CD4-positive, alpha-beta memory T cell (primary cell): ENCODE measurements at regions not wholly inside any gene's neighbourhood (a gene's known extent, or its start where the extent isn't known, plus 50 kb on each side); places are given as distances from the start of the nearest gene placed in this dataset.

Experiments used
- CTCF ChIA-PET: fragments of 350-600 bp; sonication (Branson Sonifier 250); formaldehyde crosslinking; loops from one replicate; lab custom pipeline; 2021; ENCODE audit warnings: inconsistent platforms; ENCODE audit not compliant: partially characterized antibody; lab: Charles Lee
- POLR2A ChIA-PET: fragments of 350-600 bp; sonication (Branson Sonifier 250); formaldehyde crosslinking; loops from one replicate; lab custom pipeline; 2021; ENCODE audit not compliant: partially characterized antibody; lab: Charles Lee
- DNase-seq, 5 donors: peaks; one replicate each; pipeline versions ENCODE4 v3.0.0 to v3.0.0-alpha.2; 2020 to 2022; ENCODE audit warnings: mixed read lengths in 1 of 5
- H3K27ac ChIP-seq: one replicate; pipeline ENCODE4 v1.7.0; 2013; ENCODE audit warnings: low read depth, low read length
- H3K27me3 ChIP-seq: 2 replicates; pipeline ENCODE4 v1.7.0; 2013; ENCODE audit warnings: mild to moderate bottlenecking, low read length, moderate library complexity; ENCODE audit not compliant: insufficient read depth
- H3K36me3 ChIP-seq: 2 replicates; pipeline ENCODE4 v1.7.0; 2013; ENCODE audit warnings: mild to moderate bottlenecking, low read length, moderate library complexity; ENCODE audit not compliant: insufficient read depth
- H3K4me1 ChIP-seq: 2 replicates; pipeline ENCODE4 v1.7.0; 2013; ENCODE audit warnings: mild to moderate bottlenecking, low read length, moderate library complexity; ENCODE audit not compliant: insufficient read depth
- H3K4me3 ChIP-seq, 2 donors: one replicate each; pipeline ENCODE4 v1.7.0; 2013; ENCODE audit warnings: low read length in 2 of 2, mild to moderate bottlenecking in 1 of 2
- H3K9me3 ChIP-seq, 2 donors: one replicate each; pipeline ENCODE4 v1.7.0; 2013; ENCODE audit warnings: low read length in 2 of 2, control low read depth in 1 of 2; ENCODE audit not compliant: control insufficient read depth in 1 of 2
- H3K27ac Mint-ChIP-seq, 7 donors: one replicate each; pipeline ENCODE4 v1.8.0; 2020 to 2021; ENCODE audit warnings: mixed read lengths in 7 of 7, mild to moderate bottlenecking in 6 of 7, inconsistent platforms in 3 of 7, moderate library complexity in 3 of 7
- H3K27me3 Mint-ChIP-seq, 2 donors: one replicate each; pipeline ENCODE4 v1.8.0; 2020 to 2021; ENCODE audit warnings: mixed read lengths in 2 of 2
- H3K36me3 Mint-ChIP-seq, 2 donors: one replicate each; pipeline ENCODE4 v1.8.0; 2020 to 2021; ENCODE audit warnings: mixed read lengths in 2 of 2, inconsistent platforms in 1 of 2, mild to moderate bottlenecking in 1 of 2
- H3K4me1 Mint-ChIP-seq, 4 donors: one replicate each; pipeline ENCODE4 v1.8.0; 2020 to 2021; ENCODE audit warnings: mixed read lengths in 4 of 4, mild to moderate bottlenecking in 1 of 4
- H3K4me3 Mint-ChIP-seq, 8 donors: one replicate each; pipeline ENCODE4 v1.8.0; 2020 to 2021; ENCODE audit warnings: mixed read lengths in 8 of 8, mild to moderate bottlenecking in 7 of 8, moderate library complexity in 6 of 8, inconsistent platforms in 3 of 8
- H3K9me3 Mint-ChIP-seq, 8 donors: one replicate each; pipeline ENCODE4 v1.8.0; 2020 to 2021; ENCODE audit warnings: mixed read lengths in 8 of 8, mild to moderate bottlenecking in 5 of 8, inconsistent platforms in 3 of 8, moderate library complexity in 1 of 8
- intact Hi-C: fragments of 100-400 bp; cut with micrococcal nuclease; formaldehyde crosslinking; loops from one replicate; pipeline ENCODE4 v1.15.1; 2023

DNA sequence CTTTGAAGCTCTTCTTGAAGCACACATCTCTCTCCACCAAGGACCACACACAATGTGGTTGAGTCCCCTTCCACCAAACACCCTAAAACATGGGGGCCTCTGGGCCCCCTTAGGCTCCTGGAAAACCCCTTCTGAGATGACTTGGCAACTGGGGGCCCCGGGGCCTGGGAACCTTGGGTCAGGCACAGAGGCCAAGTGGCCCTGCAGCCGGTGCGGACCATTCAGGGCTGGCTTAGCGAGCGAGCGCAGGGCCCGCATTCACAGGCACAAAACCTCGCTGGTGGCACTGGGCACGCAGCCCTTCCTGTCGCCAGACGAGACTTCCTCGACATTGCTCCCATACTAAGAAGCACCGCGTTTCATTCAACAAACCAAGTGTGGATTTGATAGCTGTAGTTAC is 111.2 kb upstream of the ID2 start:
- no peaks in the 10 kb centered on the region for H3K9me3 ChIP-seq
- peaks cover 11% of the 10 kb centered on the region for H3K4me1 ChIP-seq
- Mint-ChIP-seq H3K4me1 (peaks cover 11 to 18% (median 15%) of the 10 kb centered on the region in 4 donors), H3K36me3 (no peaks in the 10 kb centered on the region), H3K27me3 (no peaks in the 10 kb centered on the region), H3K4me3 (no peak overlapping the region), H3K27ac (no peak overlapping the region), H3K9me3 (no peaks in the 10 kb centered on the region)
- no peaks in the 10 kb centered on the region for H3K27me3 ChIP-seq
- intact Hi-C loops: loop anchor here (10.0 kb wide), 1 partner anchor 114 kb away; the partner anchor contains the start of gene ID2
- no peak overlapping the region for H3K27ac ChIP-seq
- ChIA-PET CTCF (no interaction called here), POLR2A (no interaction called here)
- no peak overlapping the region for H3K4me3 ChIP-seq
- no peaks in the 10 kb centered on the region for H3K36me3 ChIP-seq
- no peak for DNase-seq

DNA sequence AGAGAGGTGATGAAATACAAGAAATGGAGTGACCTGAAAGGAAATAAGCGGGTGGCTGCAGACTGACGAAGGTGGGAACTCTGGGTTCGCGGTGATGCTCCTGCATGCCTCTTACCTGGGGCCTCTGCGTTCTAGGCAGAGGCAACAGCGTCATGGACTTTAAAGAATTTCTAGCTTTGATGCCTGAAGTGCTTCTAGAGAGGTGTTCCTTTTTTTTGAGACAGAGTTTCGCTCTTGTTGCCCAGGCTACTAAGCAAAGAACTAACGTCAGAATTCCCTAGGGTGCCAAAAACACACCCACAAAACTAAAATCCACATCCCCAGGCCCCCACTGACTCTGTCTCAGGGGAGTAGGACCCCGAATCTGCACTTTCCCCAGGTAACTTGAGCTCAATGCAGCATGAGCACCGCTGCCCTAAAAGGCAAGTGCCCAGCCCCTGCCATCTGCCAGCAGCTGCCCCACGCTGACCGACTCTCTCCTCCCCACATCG is 110.5 kb upstream of the ID2 start:
- Mint-ChIP-seq H3K27ac (no peak overlapping the region), H3K4me1 (peaks cover 18 to 25% (median 22%) of the 10 kb centered on the region in 4 donors), H3K4me3 (no peak overlapping the region), H3K27me3 (peaks cover 0 to 2% of the 10 kb centered on the region in 2 donors), H3K36me3 (no peaks in the 10 kb centered on the region), H3K9me3 (no peaks in the 10 kb centered on the region)
- Histone ChIP-seq H3K27me3 (no peaks in the 10 kb centered on the region), H3K4me1 (peaks cover 18% of the 10 kb centered on the region), H3K36me3 (no peaks in the 10 kb centered on the region), H3K4me3 (no peak overlapping the region), H3K9me3 (no peaks in the 10 kb centered on the region), H3K27ac (no peak overlapping the region)
- DNase-seq: no peak
- POLR2A ChIA-PET: no interaction called here
- intact Hi-C loops: loop anchor here (10.0 kb wide), 1 partner anchor 113 kb away; the partner anchor contains the start of gene ID2
- CTCF ChIA-PET: no interaction called here

DNA sequence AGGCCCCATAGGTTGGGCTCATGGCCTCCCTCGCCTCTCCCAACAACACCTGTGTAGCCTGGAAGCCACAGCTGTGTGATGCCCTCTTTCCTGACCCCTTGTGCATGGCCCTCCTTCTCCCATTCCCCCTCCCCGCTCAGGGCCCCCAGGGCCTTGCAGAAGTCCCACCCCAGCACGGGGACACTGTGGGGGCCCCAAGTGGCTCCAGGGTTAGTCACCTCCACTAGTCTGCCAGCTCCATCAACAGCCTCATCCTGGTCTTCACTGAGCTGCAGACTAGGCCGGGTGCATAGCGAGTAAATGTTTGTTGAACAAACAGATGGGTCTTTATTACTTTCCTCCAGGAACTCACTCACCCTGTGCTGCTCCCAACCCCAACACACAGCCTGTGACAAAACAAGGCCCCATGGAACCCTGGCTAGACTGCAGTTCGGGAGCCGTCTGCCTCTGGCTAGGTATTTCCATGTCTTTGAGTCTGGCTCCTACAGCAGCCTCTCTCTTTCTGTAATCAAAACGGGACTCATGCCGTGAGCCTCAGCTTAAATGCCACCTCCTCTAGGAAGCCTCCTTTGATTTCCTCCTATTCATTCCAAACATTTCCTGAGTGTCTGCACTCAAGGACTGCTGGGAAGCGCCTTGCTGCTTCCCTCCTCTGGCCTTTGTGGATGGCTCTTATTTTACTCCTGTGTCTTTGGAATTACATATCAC is 109.9 kb upstream of the ID2 start:
- POLR2A ChIA-PET: no interaction called here
- Mint-ChIP-seq H3K4me1 (peaks cover 24 to 31% (median 27%) of the 10 kb centered on the region in 4 donors), H3K9me3 (no peaks in the 10 kb centered on the region), H3K27ac (peak overlapping the region in 1 of 7 donors; percentile 26), H3K36me3 (no peaks in the 10 kb centered on the region), H3K4me3 (no peak overlapping the region), H3K27me3 (peaks cover 0 to 2% of the 10 kb centered on the region in 2 donors)
- Histone ChIP-seq H3K9me3 (no peaks in the 10 kb centered on the region), H3K4me1 (peaks cover 24% of the 10 kb centered on the region), H3K27me3 (no peaks in the 10 kb centered on the region), H3K27ac (no peak overlapping the region), H3K4me3 (no peak overlapping the region), H3K36me3 (no peaks in the 10 kb centered on the region)
- no peak for DNase-seq
- intact Hi-C loops: loop anchor here (10.0 kb wide), 1 partner anchor 113 kb away; the partner anchor contains the start of gene ID2
- CTCF ChIA-PET: interaction anchor here (1.3 kb wide), 1 partner anchor 63 kb away, joined by 3 read pairs; no protein-coding TSS in a partner anchor

DNA sequence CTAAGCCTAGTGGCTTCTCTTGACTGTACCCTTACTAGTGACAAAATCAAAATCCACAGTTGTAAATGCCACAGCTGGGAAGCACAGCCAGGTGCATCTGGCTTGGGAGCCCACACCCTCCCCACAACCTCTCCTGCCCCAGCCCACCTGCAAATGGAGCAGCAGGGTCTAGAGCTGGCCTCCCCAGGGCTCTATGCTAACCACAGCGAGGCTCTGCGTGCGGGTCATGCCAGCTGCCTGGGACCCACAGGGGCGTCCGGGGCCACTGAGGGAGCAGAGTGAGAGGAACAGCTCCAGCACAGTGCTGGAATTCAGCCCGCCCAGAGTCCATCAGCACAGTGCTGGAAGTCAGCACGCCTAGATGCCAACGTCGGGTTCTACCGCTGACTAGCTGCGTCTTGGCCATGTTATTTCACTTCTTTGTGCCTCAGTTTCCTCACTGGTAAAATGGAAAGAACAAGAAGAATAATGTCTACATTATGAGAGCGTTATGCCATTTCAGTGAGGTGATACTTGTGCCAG is 109.1 kb upstream of the ID2 start:
- Histone ChIP-seq H3K4me3 (no peak overlapping the region), H3K27me3 (no peaks in the 10 kb centered on the region), H3K9me3 (no peaks in the 10 kb centered on the region), H3K4me1 (peaks cover 27% of the 10 kb centered on the region), H3K27ac (no peak overlapping the region), H3K36me3 (no peaks in the 10 kb centered on the region)
- peaks cover 0 to 2% of the 10 kb centered on the region in 2 donors for H3K27me3 Mint-ChIP-seq
- H3K27ac Mint-ChIP-seq: peak overlapping the region in 2 of 7 donors; percentile 34 to 47
- ChIA-PET POLR2A (no interaction called here), CTCF (interaction anchor here (1.3 kb wide), 1 partner anchor 64 kb away, joined by 3 read pairs; no protein-coding TSS in a partner anchor)
- no peaks in the 10 kb centered on the region for H3K36me3 Mint-ChIP-seq
- no peaks in the 10 kb centered on the region for H3K9me3 Mint-ChIP-seq
- no peak overlapping the region for H3K4me3 Mint-ChIP-seq
- peaks cover 24 to 38% (median 30%) of the 10 kb centered on the region in 4 donors for H3K4me1 Mint-ChIP-seq
- DNase-seq: no peak
- intact Hi-C loops: loop anchor here (10.0 kb wide), 1 partner anchor 112 kb away; the partner anchor contains the start of gene ID2

DNA sequence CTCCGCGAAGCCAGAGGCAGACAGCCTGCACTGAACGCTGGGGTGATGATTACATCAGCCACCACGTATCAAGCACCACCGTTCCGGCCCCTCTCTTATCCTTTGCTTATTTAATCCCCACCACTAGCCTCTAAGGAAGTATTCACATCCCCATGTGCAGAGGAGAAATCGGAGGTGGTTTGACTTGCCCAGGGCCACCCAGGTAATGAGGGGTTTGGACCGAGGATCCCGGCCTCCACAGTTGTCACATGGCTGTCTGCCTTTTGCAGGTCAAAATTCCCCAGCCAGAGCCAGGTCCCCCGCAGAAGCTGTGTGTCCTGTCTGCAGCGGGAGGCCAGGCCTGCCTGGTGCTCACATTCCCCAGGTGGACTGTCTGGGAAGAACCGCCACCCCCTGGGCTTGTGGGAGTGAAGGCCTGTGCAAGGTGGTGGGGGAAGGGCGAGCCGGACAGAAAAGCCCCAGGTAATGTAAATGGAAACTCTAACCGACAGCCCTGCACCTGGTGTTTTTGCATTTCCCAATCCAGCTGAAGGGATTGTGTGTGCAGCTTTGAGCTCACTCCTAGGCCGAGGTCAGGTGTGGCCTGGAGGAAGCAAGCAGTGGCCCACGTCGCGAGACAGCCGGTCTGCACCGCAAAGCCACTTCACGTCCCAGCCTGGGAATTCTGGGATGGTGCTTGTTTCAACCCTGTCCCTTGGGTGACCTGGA is 108.5 kb upstream of the ID2 start:
- Mint-ChIP-seq H3K27ac (peak overlapping the region in 1 of 7 donors; percentile 34), H3K9me3 (no peaks in the 10 kb centered on the region), H3K27me3 (peaks cover 0 to 2% of the 10 kb centered on the region in 2 donors), H3K36me3 (no peaks in the 10 kb centered on the region), H3K4me3 (no peak overlapping the region), H3K4me1 (peaks cover 24 to 38% (median 30%) of the 10 kb centered on the region in 4 donors)
- ChIA-PET POLR2A (no interaction called here), CTCF (no interaction called here)
- intact Hi-C loops: loop anchor here (10.0 kb wide), 1 partner anchor 111 kb away; the partner anchor contains the start of gene ID2
- Histone ChIP-seq H3K27me3 (no peaks in the 10 kb centered on the region), H3K27ac (no peak overlapping the region), H3K4me3 (no peak overlapping the region), H3K4me1 (peaks cover 27% of the 10 kb centered on the region), H3K9me3 (no peaks in the 10 kb centered on the region), H3K36me3 (no peaks in the 10 kb centered on the region)
- no peak for DNase-seq

DNA sequence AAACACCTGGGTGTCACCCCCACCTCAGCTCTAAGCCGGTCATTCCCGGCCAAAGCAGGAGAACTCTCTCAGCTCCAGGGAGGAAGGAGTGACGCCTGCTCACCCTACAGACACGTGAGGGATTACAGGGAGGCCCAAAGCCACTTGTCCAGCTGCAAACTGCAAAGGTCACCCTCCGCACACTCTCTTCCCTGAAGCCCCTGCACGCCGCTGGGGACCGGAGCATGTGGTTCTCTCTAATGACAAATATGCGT is 108.0 kb upstream of the ID2 start:
- Histone ChIP-seq H3K4me3 (no peak overlapping the region), H3K27ac (no peak overlapping the region), H3K27me3 (no peaks in the 10 kb centered on the region), H3K36me3 (no peaks in the 10 kb centered on the region), H3K9me3 (no peaks in the 10 kb centered on the region), H3K4me1 (peaks cover 27% of the 10 kb centered on the region)
- ChIA-PET POLR2A (interaction anchor here (1.0 kb wide), 1 partner anchor 34 kb away, joined by 3 read pairs; no protein-coding TSS in a partner anchor), CTCF (no interaction called here)
- DNase-seq: no peak
- Mint-ChIP-seq H3K4me1 (peaks cover 24 to 38% (median 30%) of the 10 kb centered on the region in 4 donors), H3K9me3 (no peaks in the 10 kb centered on the region), H3K36me3 (no peaks in the 10 kb centered on the region), H3K27me3 (peaks cover 0 to 2% of the 10 kb centered on the region in 2 donors), H3K27ac (peak overlapping the region in 1 of 7 donors; percentile 23), H3K4me3 (peak overlapping the region in 1 of 8 donors; percentile 34)
- intact Hi-C loops: loop anchor here (10.0 kb wide), 1 partner anchor 111 kb away; the partner anchor contains the start of gene ID2
